PC-9 (cell line): ENCODE measurements at regions not wholly inside any gene's neighbourhood (a gene's known extent, or its start where the extent isn't known, plus 50 kb on each side); places are given as distances from the start of the nearest gene placed in this dataset.

Source experiments
- CTCF ChIP-seq: fragments of 200-600 bp; sonication (generic); conservative IDR thresholded peaks from 2 replicates; pipeline ENCODE4 v1.6.1; 2017; ENCODE audit warnings: mixed run types, antibody characterized with exemption, mild to moderate bottlenecking, moderate library complexity
- EZH2 ChIP-seq: fragments of 200-600 bp; sonication (generic); IDR thresholded peaks from 2 replicates; pipeline ENCODE4 v1.8.0; 2017; ENCODE audit warnings: antibody characterized with exemption, low read depth

- TF ChIP-seq CTCF = no peak
- TF ChIP-seq EZH2 = no peak
These were observed 451.5 kb downstream of the FBXO15 start for GRCh38 chr18:73696171-73696570.
